Trophoblast cell (in vitro differentiated cells and primary cell): ENCODE measurements at regions not wholly inside any gene's neighbourhood (a gene's known extent, or its start where the extent isn't known, plus 50 kb on each side); places are given as distances from the start of the nearest gene placed in this dataset.

Experiments used
- DNase-seq, 2 donors: peaks; one replicate each; pipeline ENCODE4 v3.0.0-alpha.2; 2016
- H2AFZ ChIP-seq: 2 replicates; pipeline ENCODE4 v1.6.1; 2013; ENCODE audit warnings: low read length, moderate library complexity, mild to moderate bottlenecking; ENCODE audit not compliant: insufficient read depth, poor library complexity
- H2AK5ac ChIP-seq: 2 replicates; pipeline ENCODE4 v1.6.1; 2013; ENCODE audit warnings: mild to moderate bottlenecking, low read length
- H2BK120ac ChIP-seq: 2 replicates; pipeline ENCODE4 v1.6.1; 2013; ENCODE audit warnings: low read length, mild to moderate bottlenecking, moderate library complexity; ENCODE audit not compliant: insufficient read depth, poor library complexity
- H2BK12ac ChIP-seq: 2 replicates; pipeline ENCODE4 v1.6.1; 2013; ENCODE audit warnings: mild to moderate bottlenecking, low read length, moderate library complexity
- H2BK5ac ChIP-seq: 2 replicates; pipeline ENCODE4 v1.6.1; 2013; ENCODE audit warnings: low read length, low read depth, moderate library complexity, mild to moderate bottlenecking; ENCODE audit not compliant: poor library complexity
- H3K14ac ChIP-seq: 2 replicates; pipeline ENCODE4 v1.6.1; 2013; ENCODE audit warnings: mild to moderate bottlenecking, low read length
- H3K18ac ChIP-seq: 2 replicates; pipeline ENCODE4 v1.6.1; 2013; ENCODE audit warnings: mild to moderate bottlenecking, low read length
- H3K23ac ChIP-seq: 2 replicates; pipeline ENCODE4 v1.6.1; 2013; ENCODE audit warnings: low read length
- H3K27ac ChIP-seq: 2 replicates; pipeline ENCODE4 v1.5.1; 2013; ENCODE audit warnings: low read depth, mild to moderate bottlenecking, inconsistent platforms, low read length, moderate library complexity
- H3K27me3 ChIP-seq: 2 replicates; pipeline ENCODE4 v1.6.1; 2013; ENCODE audit warnings: inconsistent platforms, mild to moderate bottlenecking, low read length, moderate library complexity; ENCODE audit not compliant: insufficient read depth
- H3K36me3 ChIP-seq, 2 experiments: 1 replicate in 1 of 2; 2 replicates in 1 of 2; pipeline ENCODE4 v1.6.1; 2013; ENCODE audit warnings: low read length in 2 of 2, mild to moderate bottlenecking in 2 of 2, moderate library complexity in 1 of 2; ENCODE audit not compliant: insufficient read depth in 2 of 2, control insufficient read depth in 1 of 2
- H3K4ac ChIP-seq: 2 replicates; pipeline ENCODE4 v1.6.1; 2013; ENCODE audit warnings: low read depth, mild to moderate bottlenecking, low read length, moderate library complexity
- H3K4me1 ChIP-seq, 2 experiments: 1 replicate in 1 of 2; 2 replicates in 1 of 2; pipeline ENCODE4 v1.6.1; 2013; ENCODE audit warnings: low read length in 2 of 2, mild to moderate bottlenecking in 2 of 2, moderate library complexity in 1 of 2; ENCODE audit not compliant: insufficient read depth in 2 of 2, control insufficient read depth in 1 of 2
- H3K4me2 ChIP-seq: 2 replicates; pipeline ENCODE4 v1.6.1; 2013; ENCODE audit warnings: inconsistent platforms, mild to moderate bottlenecking, low read length, moderate library complexity
- H3K4me3 ChIP-seq: 2 replicates; pipeline ENCODE4 v1.5.1; 2013; ENCODE audit warnings: mild to moderate bottlenecking, low read depth, low read length, inconsistent platforms
- H3K79me1 ChIP-seq: one replicate; pipeline ENCODE4 v1.6.1; 2013; ENCODE audit warnings: low read length
- H3K79me2 ChIP-seq: 2 replicates; pipeline ENCODE4 v1.6.1; 2013; ENCODE audit warnings: low read length, mild to moderate bottlenecking; ENCODE audit not compliant: control insufficient read depth, insufficient read depth, poor library complexity
- H3K9ac ChIP-seq: 2 replicates; pipeline ENCODE4 v1.6.1; 2013; ENCODE audit warnings: mild to moderate bottlenecking, low read length
- H3K9me3 ChIP-seq: 2 replicates; pipeline ENCODE4 v1.6.1; 2013; ENCODE audit warnings: low read depth, mild to moderate bottlenecking, control low read depth, inconsistent platforms, low read length; ENCODE audit not compliant: insufficient read depth
- H4K12ac ChIP-seq: 2 replicates; pipeline ENCODE4 v1.6.1; 2013; ENCODE audit warnings: low read depth, mild to moderate bottlenecking, low read length, moderate library complexity
- H4K8ac ChIP-seq: 2 replicates; pipeline ENCODE4 v1.6.1; 2013; ENCODE audit warnings: low read depth, mild to moderate bottlenecking, low read length, moderate library complexity
- H4K91ac ChIP-seq: one replicate; pipeline ENCODE4 v1.6.1; 2013; ENCODE audit warnings: low read depth, mild to moderate bottlenecking, low read length, moderate library complexity
- WGBS: extraction: QIAGEN DNeasy Blood & Tissue Kit; methylation state at CpG from one replicate; pipeline ENCODE4 v1.1.7; 2013; ENCODE audit warnings: missing lambda C conversion rate; ENCODE audit not compliant: insufficient read length, insufficient coverage; ENCODE audit errors: extremely low coverage; 5-methylcytosine and 5-hydroxymethylcytosine counted together

- H2AK5ac ChIP-seq: no peak overlapping the region
- no peak overlapping the region for H2AFZ ChIP-seq
- H2BK12ac ChIP-seq: no peak overlapping the region
- no peak overlapping the region for H2BK120ac ChIP-seq
- no peaks in the 10 kb centered on the region for H3K9me3 ChIP-seq
- H2BK5ac ChIP-seq: no peak overlapping the region
- no peak overlapping the region for H3K23ac ChIP-seq
- H4K8ac ChIP-seq: no peak overlapping the region
- H3K79me1 ChIP-seq: no peaks in the 10 kb centered on the region
- WGBS: no CpG with 5 or more reads among the region's 2 CpGs
- H3K14ac ChIP-seq: no peak overlapping the region
- no peak for DNase-seq
- H3K4me3 ChIP-seq: no peak overlapping the region
- no peaks in the 10 kb centered on the region for H3K79me2 ChIP-seq
- no peaks in the 10 kb centered on the region for H3K27me3 ChIP-seq
- H3K27ac ChIP-seq: no peak overlapping the region
- no peak overlapping the region for H3K4ac ChIP-seq
- no peaks in the 10 kb centered on the region for H3K36me3 ChIP-seq
- no peak overlapping the region for H4K12ac ChIP-seq
- H3K18ac ChIP-seq: no peak overlapping the region
- H3K4me1 ChIP-seq: no peaks in the 10 kb centered on the region
- H3K4me2 ChIP-seq: no peak overlapping the region
- no peak overlapping the region for H4K91ac ChIP-seq
- H3K9ac ChIP-seq: no peak overlapping the region
Measured at GRCh38 chr6:88365230-88365629, 199.1 kb upstream of the CNR1 start.

GRCh38 chr6:88361754-88362153, 195.6 kb upstream of the CNR1 start:
- Histone ChIP-seq H3K4me2 (no peak overlapping the region), H4K8ac (no peak overlapping the region), H3K27me3 (no peaks in the 10 kb centered on the region), H3K4ac (no peak overlapping the region), H3K79me1 (no peaks in the 10 kb centered on the region), H3K27ac (no peak overlapping the region), H3K79me2 (no peaks in the 10 kb centered on the region), H3K9me3 (no peaks in the 10 kb centered on the region), H3K4me1 (no peaks in the 10 kb centered on the region), H3K4me3 (no peak overlapping the region), H2AFZ (no peak overlapping the region), H2AK5ac (no peak overlapping the region), H2BK120ac (no peak overlapping the region), H2BK12ac (no peak overlapping the region), H4K91ac (no peak overlapping the region), H3K9ac (no peak overlapping the region), H3K18ac (no peak overlapping the region), H3K36me3 (no peaks in the 10 kb centered on the region), H3K14ac (no peak overlapping the region), H3K23ac (no peak overlapping the region), H2BK5ac (no peak overlapping the region), H4K12ac (no peak overlapping the region)
- DNase-seq: no peak
- WGBS: no CpG with 5 or more reads among the region's 4 CpGs

DNA sequence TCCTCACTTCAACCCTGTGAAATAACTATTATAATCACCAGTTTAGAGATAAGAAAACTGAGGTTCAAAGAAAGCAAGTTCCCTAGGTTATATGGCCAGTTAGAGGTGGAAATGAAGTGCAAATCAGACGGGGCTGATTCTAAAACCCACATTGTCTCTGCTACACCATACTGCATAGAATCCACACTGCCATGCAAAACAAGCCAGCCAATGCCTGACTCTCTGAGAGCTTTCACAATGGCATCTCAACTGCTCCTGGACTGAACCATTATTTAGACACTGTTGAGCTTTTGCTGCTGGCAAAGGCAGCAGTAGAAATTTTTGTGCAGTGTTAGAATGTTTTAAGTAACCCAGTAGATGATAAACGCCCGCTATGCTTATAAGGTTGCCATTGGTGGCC, 195.2 kb upstream of the CNR1 start:
- no peak for DNase-seq
- Histone ChIP-seq H3K4me2 (no peak overlapping the region), H3K79me2 (no peaks in the 10 kb centered on the region), H3K36me3 (no peaks in the 10 kb centered on the region), H3K4ac (no peak overlapping the region), H3K18ac (no peak overlapping the region), H4K91ac (no peak overlapping the region), H2AK5ac (no peak overlapping the region), H2BK12ac (no peak overlapping the region), H3K9ac (no peak overlapping the region), H4K8ac (no peak overlapping the region), H3K4me3 (no peak overlapping the region), H3K9me3 (no peaks in the 10 kb centered on the region), H3K27ac (no peak overlapping the region), H3K27me3 (no peaks in the 10 kb centered on the region), H3K14ac (no peak overlapping the region), H2BK5ac (no peak overlapping the region), H4K12ac (no peak overlapping the region), H2BK120ac (no peak overlapping the region), H3K4me1 (no peaks in the 10 kb centered on the region), H2AFZ (no peak overlapping the region), H3K79me1 (no peaks in the 10 kb centered on the region), H3K23ac (no peak overlapping the region)
- WGBS: no CpG with 5 or more reads among the region's 3 CpGs

- Histone ChIP-seq H2AFZ (no peak overlapping the region), H2AK5ac (no peak overlapping the region), H3K23ac (no peak overlapping the region), H3K36me3 (no peaks in the 10 kb centered on the region), H2BK5ac (no peak overlapping the region), H3K79me2 (no peaks in the 10 kb centered on the region), H3K18ac (no peak overlapping the region), H4K12ac (no peak overlapping the region), H3K27ac (no peak overlapping the region), H3K4me1 (no peaks in the 10 kb centered on the region), H3K9ac (no peak overlapping the region), H4K8ac (no peak overlapping the region), H4K91ac (no peak overlapping the region), H2BK12ac (no peak overlapping the region), H3K79me1 (no peaks in the 10 kb centered on the region), H3K27me3 (no peaks in the 10 kb centered on the region), H2BK120ac (no peak overlapping the region), H3K4me2 (no peak overlapping the region), H3K9me3 (no peaks in the 10 kb centered on the region), H3K4ac (no peak overlapping the region), H3K14ac (no peak overlapping the region), H3K4me3 (no peak overlapping the region)
- WGBS: no CpG with 5 or more reads among the region's 1 CpG
- peak; percentile 33 to 73 for DNase-seq
Measured at GRCh38 chr6:88360203-88360797, 194.2 kb upstream of the CNR1 start.
